Uterus (tissue), 3 donors: ENCODE measurements at regions not wholly inside any gene's neighbourhood (a gene's known extent, or its start where the extent isn't known, plus 50 kb on each side); places are given as distances from the start of the nearest gene placed in this dataset.

ENCODE experiments used
- DNase-seq, 2 donors: peaks; one replicate each; pipeline ENCODE4 v3.0.0-alpha.2; 2019 to 2020
- H3K27ac ChIP-seq, 2 donors: fragments of 200-600 bp; sonication (generic); 1 replicate in 1 of 2; 2 replicates in 1 of 2; pipeline ENCODE4 v1.5.1; 2016 to 2018
- H3K27me3 ChIP-seq, 2 donors: fragments of 200-600 bp; sonication (generic); one replicate each; pipeline ENCODE4 v1.5.1; 2018 to 2019; ENCODE audit warnings: control low read depth in 1 of 2
- H3K36me3 ChIP-seq, 2 donors: fragments of 200-600 bp; sonication (generic); one replicate each; pipeline ENCODE4 v1.5.1; 2019; ENCODE audit warnings: control low read depth in 1 of 2
- H3K4me1 ChIP-seq, 2 donors: fragments of 200-600 bp; sonication (generic); one replicate each; pipeline ENCODE4 v1.5.1; 2018 to 2019; ENCODE audit warnings: control low read depth in 1 of 2
- H3K4me3 ChIP-seq, 2 donors: fragments of 200-600 bp; sonication (generic); 1 replicate in 1 of 2; 2 replicates in 1 of 2; pipeline ENCODE4 v1.5.1; 2018 to 2019; ENCODE audit warnings: mild to moderate bottlenecking in 1 of 2
- H3K9me3 ChIP-seq, 2 donors: fragments of 200-600 bp; sonication (generic); one replicate each; pipeline ENCODE4 v1.5.1; 2019; ENCODE audit warnings: control low read depth in 1 of 2
- CTCF ChIP-seq, 4 experiments: fragments of 200-600 bp in 2 of 4; fragments of 450-650 bp in 2 of 4; sonication (generic) in 2 of 4; IDR thresholded peaks; one replicate each; pipeline ENCODE4 v1.5.1; 2016 to 2019; ENCODE audit warnings: antibody characterized with exemption in 4 of 4, mild to moderate bottlenecking in 2 of 4, moderate library complexity in 1 of 4
- POLR2A ChIP-seq, 2 donors: fragments of 450-650 bp; IDR thresholded peaks; one replicate each; pipeline ENCODE4 v1.6.1; 2016; ENCODE audit warnings: antibody characterized with exemption in 2 of 2, mild to moderate bottlenecking in 1 of 2, moderate library complexity in 1 of 2
- intact Hi-C: fragments of 100-400 bp; cut with DNase I; formaldehyde crosslinking; loops from one replicate; pipeline ENCODE4 v1.15.1; 2023; ENCODE audit warnings: low total_unique reads
- donor health status: DM: yes; HTN: yes; CAD: no.

GRCh38 chr14:54342806-54343205, 54.0 kb upstream of the CDKN3 start:
- Histone ChIP-seq H3K4me1 (no peaks in the 10 kb centered on the region), H3K27ac (no peak overlapping the region), H3K9me3 (no peaks in the 10 kb centered on the region), H3K4me3 (no peak overlapping the region), H3K36me3 (no peaks in the 10 kb centered on the region), H3K27me3 (no peaks in the 10 kb centered on the region)
- DNase-seq, result no peak
- intact Hi-C loops, result no loop called here
- no peak for TF ChIP-seq CTCF (IDR thresholded peaks at IDR 0.05)
- no peak for TF ChIP-seq POLR2A (IDR thresholded peaks at IDR 0.05)

- Histone ChIP-seq H3K27me3 (no peaks in the 10 kb centered on the region), H3K9me3 (no peaks in the 10 kb centered on the region), H3K36me3 (no peaks in the 10 kb centered on the region), H3K4me1 (peaks cover 0 to 5% of the 10 kb centered on the region in 2 donors), H3K27ac (no peak overlapping the region), H3K4me3 (no peak overlapping the region)
- DNase-seq, result no peak
- TF ChIP-seq CTCF (IDR thresholded peaks at IDR 0.05) (no peak), POLR2A (IDR thresholded peaks at IDR 0.05) (no peak)
- intact Hi-C loops, result no loop called here
Observed at GRCh38 chr14:54343272-54344121, 53.3 kb upstream of the CDKN3 start.

GRCh38 chr14:54344445-54344844, 52.4 kb upstream of the CDKN3 start:
- intact Hi-C loops, result no loop called here
- H3K4me3 ChIP-seq, result no peak overlapping the region
- H3K4me1 ChIP-seq, result peaks cover 0 to 6% of the 10 kb centered on the region in 2 donors
- no peak overlapping the region for H3K27ac ChIP-seq
- H3K9me3 ChIP-seq, result no peaks in the 10 kb centered on the region
- no peak for DNase-seq
- no peaks in the 10 kb centered on the region for H3K27me3 ChIP-seq
- H3K36me3 ChIP-seq, result no peaks in the 10 kb centered on the region
- no peak for TF ChIP-seq POLR2A (IDR thresholded peaks at IDR 0.05)
- TF ChIP-seq CTCF (IDR thresholded peaks at IDR 0.05), result no peak

- Histone ChIP-seq H3K27me3 (no peaks in the 10 kb centered on the region), H3K27ac (no peak overlapping the region), H3K36me3 (no peaks in the 10 kb centered on the region), H3K9me3 (no peaks in the 10 kb centered on the region), H3K4me3 (no peak overlapping the region), H3K4me1 (peaks cover 0 to 6% of the 10 kb centered on the region in 2 donors)
- DNase-seq, result no peak
- intact Hi-C loops, result no loop called here
- TF ChIP-seq POLR2A (IDR thresholded peaks at IDR 0.05) (no peak), CTCF (IDR thresholded peaks at IDR 0.05) (no peak)
Observed at GRCh38 chr14:54346257-54346656, 50.5 kb upstream of the CDKN3 start.
